ENCODE measurements at regions not wholly inside any gene's neighbourhood (a gene's known extent, or its start where the extent isn't known, plus 50 kb on each side); places are given as distances from the start of the nearest gene placed in this dataset.
"Not testable (repeated sequence)": the region's sequence is repeated elsewhere in the genome, so short reads cannot be mapped to it uniquely, and the experiment has no call there.

GRCh38 chr9:120338340-120338739 lies 241.6 kb downstream of the CDK5RAP2 start:
- no peak for DNase-seq

- DNase-seq, result no peak
These were observed 242.8 kb downstream of the CDK5RAP2 start for GRCh38 chr9:120337131-120337530.

GRCh38 chr9:120336753-120337090 lies 243.2 kb downstream of the CDK5RAP2 start:
- DNase-seq, result no peak

- DNase-seq, result no peak
These were observed 243.8 kb downstream of the CDK5RAP2 start for GRCh38 chr9:120336021-120336752.

GRCh38 chr9:120331913-120332312 lies 248.1 kb downstream of the CDK5RAP2 start:
- DNase-seq, result no peak

- no peak for DNase-seq
These were observed 249.9 kb downstream of the CDK5RAP2 start for GRCh38 chr9:120330031-120330430.

GRCh38 chr9:120327322-120327721 lies 252.6 kb downstream of the CDK5RAP2 start:
- DNase-seq, result no peak

GRCh38 chr9:120326049-120326693 lies 253.8 kb downstream of the CDK5RAP2 start:
- no peak for DNase-seq

- no peak for DNase-seq
These were observed 254.8 kb downstream of the CDK5RAP2 start for GRCh38 chr9:120324996-120325642.

GRCh38 chr9:120324461-120324860 lies 255.5 kb downstream of the CDK5RAP2 start:
- no peak for DNase-seq

- DNase-seq, result no peak
These were observed 256.8 kb downstream of the CDK5RAP2 start for GRCh38 chr9:120323125-120323524.

- no peak for DNase-seq
These were observed 260.5 kb downstream of the CDK5RAP2 start for GRCh38 chr9:120319452-120319851.

GRCh38 chr9:120315154-120315553 lies 264.8 kb downstream of the CDK5RAP2 start:
- DNase-seq, result no peak

GRCh38 chr9:120312031-120312430 lies 267.9 kb downstream of the CDK5RAP2 start:
- no peak for DNase-seq

GRCh38 chr9:120310035-120310434 lies 269.9 kb downstream of the CDK5RAP2 start:
- no peak for DNase-seq

GRCh38 chr9:120308495-120308894 lies 271.5 kb downstream of the CDK5RAP2 start:
- no peak for DNase-seq

- no peak for DNase-seq
These were observed 272.4 kb downstream of the CDK5RAP2 start for GRCh38 chr9:120307599-120307998.

GRCh38 chr9:120306561-120306960 lies 273.4 kb downstream of the CDK5RAP2 start:
- DNase-seq, result no peak

- DNase-seq, result no peak
These were observed 273.9 kb downstream of the CDK5RAP2 start for GRCh38 chr9:120306088-120306487.

GRCh38 chr9:120304896-120305295 lies 275.1 kb downstream of the CDK5RAP2 start:
- not testable (repeated sequence) for DNase-seq

GRCh38 chr9:120303519-120303918 lies 276.4 kb downstream of the CDK5RAP2 start:
- DNase-seq, result no peak

- DNase-seq, result no peak
These were observed 280.2 kb downstream of the CDK5RAP2 start for GRCh38 chr9:120299785-120300184.

GRCh38 chr9:120294003-120294402 lies 286.0 kb downstream of the CDK5RAP2 start:
- DNase-seq, result no peak

GRCh38 chr9:120292606-120293005 lies 287.4 kb downstream of the CDK5RAP2 start:
- DNase-seq, result no peak

Measured in stimulated activated CD4-positive, alpha-beta T cell treated with anti-CD3 and anti-CD28 coated beads, Interleukin-4, amount 100 ng/mL, for 24 hours (primary cell).